Hindlimb muscle (tissue), 1 donor: ENCODE measurements at regions not wholly inside any gene's neighbourhood (a gene's known extent, or its start where the extent isn't known, plus 50 kb on each side); places are given as distances from the start of the nearest gene placed in this dataset.

Source experiments
- DNase-seq: peaks from one replicate; pipeline ENCODE4 v3.0.0-alpha.2; 2013

- no peak for DNase-seq
Observed at GRCh38 chr10:90126256-90126595, 424.8 kb downstream of the KIF20B start.

GRCh38 chr10:90130321-90131086 is 429.1 kb downstream of the KIF20B start:
- DNase-seq, result no peak

DNA sequence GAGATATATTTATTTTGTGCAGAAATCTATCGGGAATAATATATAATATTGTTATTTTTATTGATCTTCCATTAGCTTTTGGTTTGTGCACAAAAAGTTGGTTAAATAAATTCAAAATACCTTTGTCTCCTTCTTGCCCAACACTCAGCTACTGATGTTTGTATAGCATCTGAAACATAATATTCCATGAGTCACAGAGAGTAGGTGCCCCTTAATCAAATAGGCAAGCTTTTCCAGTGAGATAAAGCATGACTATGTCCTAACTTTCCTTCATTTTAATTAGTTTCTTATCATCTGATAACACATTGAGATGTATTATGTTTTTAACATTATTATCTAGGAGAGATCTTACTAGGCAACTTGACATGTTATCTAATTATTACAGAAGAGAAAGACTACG is 432.2 kb downstream of the KIF20B start:
- DNase-seq, result no peak

- DNase-seq, result no peak
Observed at GRCh38 chr10:90136731-90137316, 435.4 kb downstream of the KIF20B start.

GRCh38 chr10:90138844-90139243 is 437.5 kb downstream of the KIF20B start:
- DNase-seq, result no peak

DNA sequence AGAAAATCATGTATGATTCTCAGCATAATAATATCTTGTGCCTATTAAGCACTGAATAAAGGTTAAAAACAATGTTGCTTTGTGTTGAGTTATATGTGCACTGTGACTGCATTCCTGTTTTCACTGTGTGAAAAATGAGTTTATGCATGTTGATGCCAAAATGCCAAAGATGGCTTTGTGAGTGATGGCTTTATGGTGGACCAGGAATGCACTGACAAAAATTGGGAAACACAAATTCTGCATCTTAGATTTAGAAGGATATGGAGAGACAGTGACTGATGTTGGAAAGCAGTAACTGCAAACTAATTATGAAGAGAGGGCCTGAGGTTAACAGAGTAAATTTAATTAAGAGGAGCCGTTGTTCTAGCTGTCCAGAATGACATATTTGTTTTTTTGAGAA is 440.4 kb downstream of the KIF20B start:
- DNase-seq, result no peak

GRCh38 chr10:90143937-90144336 is 442.5 kb downstream of the KIF20B start:
- no peak for DNase-seq

DNA sequence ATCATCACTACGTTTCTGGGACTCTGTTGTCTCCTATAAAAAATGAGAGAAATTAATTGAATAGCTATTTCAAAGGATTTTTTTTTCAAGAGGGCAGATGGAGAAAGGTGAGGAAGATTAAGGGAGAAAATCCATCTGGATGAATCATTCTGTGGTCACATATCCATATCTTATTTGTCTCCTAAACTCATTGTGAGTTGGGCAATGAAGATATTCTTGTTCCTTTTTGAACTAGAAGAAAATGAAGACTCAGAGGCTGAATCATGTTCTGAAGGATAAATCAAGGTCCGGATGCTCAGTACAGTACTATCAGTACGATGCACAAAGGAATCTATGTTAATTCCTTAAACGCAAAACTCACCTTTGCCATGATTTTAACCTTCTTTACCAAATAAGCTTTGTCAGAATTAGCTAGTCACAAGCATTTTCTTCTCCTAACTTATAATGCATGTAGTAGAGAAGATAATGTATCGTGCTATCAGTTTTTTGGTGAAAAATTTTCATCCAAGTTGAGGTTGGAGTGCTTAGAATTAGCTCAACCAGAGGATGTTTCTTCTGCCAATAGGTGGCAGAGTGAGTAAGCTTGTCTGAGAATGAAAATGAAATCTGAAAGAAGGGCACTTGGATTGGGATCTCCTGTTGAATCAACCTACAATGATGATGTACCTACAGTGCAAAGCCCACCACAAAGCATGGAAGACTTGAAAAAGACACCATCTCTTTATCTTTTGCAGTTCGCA is 446.9 kb downstream of the KIF20B start:
- no peak for DNase-seq

- no peak for DNase-seq
Observed at GRCh38 chr10:90149563-90149962, 448.2 kb downstream of the KIF20B start.

GRCh38 chr10:90162271-90162853 is 461.0 kb downstream of the KIF20B start:
- DNase-seq, result no peak

DNA sequence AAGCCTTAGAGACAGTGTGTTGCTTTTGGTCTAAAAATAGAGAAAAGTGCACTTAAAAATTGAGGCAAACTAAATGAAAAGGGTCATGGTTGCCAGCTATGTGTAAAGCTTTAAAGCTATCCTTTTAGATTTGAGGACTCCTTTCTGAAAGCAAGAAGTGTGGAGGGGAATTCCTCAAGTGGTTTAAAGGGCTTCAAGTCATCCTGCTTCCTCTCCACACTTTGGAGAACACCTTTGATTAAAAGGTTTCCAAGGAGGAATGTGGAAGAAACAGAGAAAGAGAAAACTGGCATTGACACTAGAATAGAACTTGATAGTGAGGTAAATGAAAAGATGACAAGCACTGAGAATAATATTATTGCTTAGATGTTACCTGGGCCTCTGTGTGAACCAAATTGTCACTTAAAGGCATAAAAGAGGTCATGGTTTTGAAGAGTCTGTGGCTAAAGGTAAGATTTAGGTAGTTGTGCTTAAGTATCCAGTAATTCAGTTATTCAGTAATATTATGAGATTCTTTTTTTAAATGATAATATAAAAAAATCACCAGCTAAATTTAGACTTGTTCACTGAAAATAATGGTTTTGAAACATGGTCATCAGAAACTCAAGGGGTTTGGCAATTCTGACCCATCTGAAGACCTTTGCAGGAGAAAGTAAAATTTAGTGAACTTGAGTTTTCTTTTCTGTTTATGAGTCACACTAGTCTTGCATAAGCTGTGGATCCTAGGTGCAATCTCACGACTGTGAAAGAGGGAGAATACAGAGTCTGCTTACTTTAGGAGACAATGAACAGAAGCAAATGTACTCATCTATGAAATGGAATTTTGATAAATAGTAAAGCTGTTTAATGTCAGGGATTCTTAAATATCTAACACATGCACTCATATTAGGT is 466.0 kb downstream of the KIF20B start:
- no peak for DNase-seq

DNA sequence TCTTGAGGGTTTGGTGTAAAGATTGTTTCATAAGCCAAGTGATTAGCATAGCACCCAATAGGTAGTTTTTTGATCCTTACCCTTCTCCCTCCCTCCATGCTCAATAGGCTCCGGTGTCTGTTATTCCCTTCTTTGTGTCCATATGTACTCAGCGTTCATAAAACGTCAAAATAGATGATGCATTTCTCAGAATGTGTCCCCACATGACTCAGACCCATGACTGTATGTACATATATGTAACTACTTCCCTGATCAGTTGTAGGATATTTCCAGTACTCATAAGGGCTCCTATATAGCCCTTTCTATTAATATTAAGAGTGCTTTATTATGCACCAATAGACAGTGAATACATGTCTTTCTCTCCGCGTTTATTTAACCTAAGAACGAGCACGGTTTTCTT is 466.9 kb downstream of the KIF20B start:
- no peak for DNase-seq

DNA sequence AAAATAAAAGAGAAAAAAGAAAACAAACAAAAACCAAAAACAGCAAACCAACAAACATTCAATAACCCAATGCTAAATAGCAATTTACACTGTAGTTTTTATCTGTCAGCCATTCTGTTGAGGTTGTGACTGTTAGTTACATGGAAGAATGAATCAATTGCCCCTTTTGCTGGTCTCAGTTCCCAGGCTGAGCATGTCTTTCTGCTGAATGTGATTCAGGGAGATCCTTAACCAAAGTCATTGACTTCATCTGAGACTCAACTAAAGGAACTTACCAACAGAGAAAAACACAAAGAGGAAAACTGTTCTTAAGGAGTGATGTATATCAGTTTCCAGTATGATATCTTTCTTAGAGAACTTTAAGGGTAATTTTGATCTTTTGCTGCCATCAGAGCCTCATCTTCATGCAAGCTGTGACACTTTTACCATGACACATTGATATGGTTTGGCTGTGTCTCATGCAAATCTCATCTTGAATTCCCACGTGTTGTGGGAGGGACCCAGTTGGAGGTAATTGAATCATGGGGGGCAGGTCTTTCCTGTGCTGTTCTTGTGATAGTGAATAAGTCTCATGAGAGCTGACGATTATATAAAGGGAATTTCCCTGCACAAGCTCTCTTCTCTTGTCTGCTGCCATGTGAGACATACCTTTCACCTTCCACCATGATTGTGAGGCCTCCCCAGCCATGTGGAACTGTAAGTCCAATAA is 469.8 kb downstream of the KIF20B start:
- no peak for DNase-seq

- no peak for DNase-seq
Observed at GRCh38 chr10:90174531-90174930, 473.1 kb downstream of the KIF20B start.

GRCh38 chr10:90175161-90175681 is 473.8 kb downstream of the KIF20B start:
- DNase-seq, result peak; percentile 0

GRCh38 chr10:90179696-90180407 is 478.5 kb downstream of the KIF20B start:
- no peak for DNase-seq

- no peak for DNase-seq
Observed at GRCh38 chr10:90180886-90181691, 479.7 kb downstream of the KIF20B start.

- DNase-seq, result no peak
Observed at GRCh38 chr10:90192825-90193224, 491.4 kb downstream of the KIF20B start.

DNA sequence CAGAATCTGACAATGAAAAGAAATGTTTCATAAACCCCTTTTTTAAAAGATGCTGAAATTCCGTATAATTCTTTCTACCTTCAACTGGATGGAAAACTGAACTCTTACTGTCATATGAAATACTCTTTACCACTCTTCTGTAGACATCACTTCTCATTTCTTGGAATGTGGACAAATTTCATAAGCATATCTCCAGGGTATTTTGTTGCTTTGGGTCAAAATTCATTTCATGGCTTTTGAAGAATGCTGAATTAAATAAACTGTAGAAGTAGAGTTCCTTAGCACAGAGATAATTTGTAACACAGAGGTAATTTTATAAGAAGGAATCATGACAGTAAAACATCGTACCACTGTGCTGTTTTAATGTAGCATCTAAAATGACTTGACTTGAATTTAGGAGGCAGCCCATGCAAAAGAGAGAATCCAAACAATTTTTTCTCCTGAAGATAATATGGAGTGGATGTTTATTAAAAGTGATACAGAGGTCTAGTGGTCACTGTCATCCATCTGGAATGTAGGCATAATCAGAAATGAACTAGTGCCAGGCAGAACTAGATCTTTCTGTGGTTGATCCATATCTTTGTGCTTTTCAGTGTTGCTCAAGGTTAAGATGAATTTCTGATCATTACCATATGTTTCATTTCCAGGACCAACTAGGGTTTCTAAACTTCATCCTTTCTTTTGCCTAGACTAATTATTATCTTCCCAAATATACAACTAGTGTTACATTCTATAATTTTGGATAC is 492.0 kb downstream of the KIF20B start:
- no peak for DNase-seq
